ENCODE measurements at regions not wholly inside any gene's neighbourhood (a gene's known extent, or its start where the extent isn't known, plus 50 kb on each side); places are given as distances from the start of the nearest gene placed in this dataset.

- TF ChIP-seq IKZF4 (CRISPR knock-in tag; IDR thresholded peaks at IDR 0.05; ENCODE audit: borderline replicate concordance, low read depth, not compliant biosample characterization), result no peak
- no peak for TF ChIP-seq PRDM15 (CRISPR knock-in tag; IDR thresholded peaks at IDR 0.05)
- TF ChIP-seq ERF (CRISPR knock-in tag; IDR thresholded peaks at IDR 0.05), result no peak
- TF ChIP-seq ZNF619 (CRISPR knock-in tag; IDR thresholded peaks at IDR 0.05), result no peak
- TF ChIP-seq PHF20 (CRISPR knock-in tag; IDR thresholded peaks at IDR 0.05), result no peak
- TF ChIP-seq KDM3A (CRISPR knock-in tag; IDR thresholded peaks at IDR 0.05; ENCODE audit: low read depth), result no peak
- no peak for TF ChIP-seq CBX2 (IDR thresholded peaks at IDR 0.05; ENCODE audit: low read depth, low read length)
- no peak for TF ChIP-seq CBX2 (CRISPR knock-in tag; IDR thresholded peaks at IDR 0.05; ENCODE audit: low read depth)
These were observed 186.8 kb downstream of the KIF2B start (continued) for GRCh38 chr17:54009502-54009901.

GRCh38 chr17:54013072-54013471, 190.3 kb downstream of the KIF2B start:
- no peak for FAIRE-seq
- intact Hi-C loops (cut with micrococcal nuclease; ENCODE audit: unreplicated experiment) (no loop called here), in situ Hi-C loops (cut with HindIII; ENCODE audit: extremely low pct_ligation_motif_present, low pct_unique_long_range_greater_than_20kb) (no loop called here)
- no peaks in the 10 kb centered on the region for H3K36me3 ChIP-seq (replicated peaks in 1 of 2; ENCODE audit: control insufficient read depth in 1 of 2, insufficient read depth in 2 of 2, low read length in 2 of 2)
- H3K4me2 ChIP-seq (ENCODE audit: low read depth, low read length), result no peak overlapping the region
- H3K4me3 ChIP-seq (replicated peaks in 1 of 3; ENCODE audit: insufficient read depth in 1 of 3, low read depth in 2 of 3, low read length in 3 of 3), result no peak overlapping the region
- H2AFZ ChIP-seq (ENCODE audit: low read length), result no peak overlapping the region
- no peaks in the 10 kb centered on the region for H3K27me3 ChIP-seq (ENCODE audit: control insufficient read depth in 1 of 2, insufficient read depth in 2 of 2, low read length in 2 of 2)
- POLR2A ChIA-PET, result no interaction called here
- DNase-seq (ENCODE audit: low spot score), result no peak
- H3K9me3 ChIP-seq (ENCODE audit: low read length), result peaks cover 80% of the 10 kb centered on the region
- no peaks in the 10 kb centered on the region for H3K4me1 ChIP-seq (ENCODE audit: insufficient read depth, low read length)
- no peak overlapping the region for H3K27ac ChIP-seq (ENCODE audit: extremely low read length, insufficient read depth, low read length)
- no peak for ATAC-seq
- no peaks in the 10 kb centered on the region for H3K79me2 ChIP-seq (ENCODE audit: insufficient read depth, low read length)
- 0% methylated on average over 2 of the region's 2 CpGs for WGBS (ENCODE audit: low lambda C conversion rate)
- no peak overlapping the region for H3K9ac ChIP-seq (ENCODE audit: insufficient read depth, low read depth, low read length)
- H4K20me1 ChIP-seq (ENCODE audit: insufficient read depth, low read length), result no peaks in the 10 kb centered on the region
- BruUV-seq (replicated peaks), result no TSS peak
- CTCF ChIA-PET (ENCODE audit: low intra/inter-chr PET ratio, low total read pairs), result no interaction called here
- TF ChIP-seq SNAPC2 (CRISPR knock-in tag; IDR thresholded peaks at IDR 0.05), result no peak
- TF ChIP-seq GABPA (IDR thresholded peaks at IDR 0.05; ENCODE audit: low read depth, low read length), result no peak
- TF ChIP-seq GABPA (CRISPR knock-in tag; IDR thresholded peaks at IDR 0.05; ENCODE audit: low read depth), result no peak
- no peak for TF ChIP-seq TRIM22 (IDR thresholded peaks at IDR 0.05)
- no peak for TF ChIP-seq ZNF121 (CRISPR knock-in tag; IDR thresholded peaks at IDR 0.05)
- no peak for TF ChIP-seq TFE3 (CRISPR knock-in tag; IDR thresholded peaks at IDR 0.05)
- TF ChIP-seq ZNF670 (CRISPR knock-in tag; IDR thresholded peaks at IDR 0.05; ENCODE audit: borderline replicate concordance), result no peak
- TF ChIP-seq HBP1 (CRISPR knock-in tag; IDR thresholded peaks at IDR 0.05; ENCODE audit: low read depth), result no peak
- no peak for TF ChIP-seq RFXAP (CRISPR knock-in tag; IDR thresholded peaks at IDR 0.05; ENCODE audit: borderline replicate concordance)
